IPS DF 19.7 (cell line): ENCODE measurements at regions not wholly inside any gene's neighbourhood (a gene's known extent, or its start where the extent isn't known, plus 50 kb on each side); places are given as distances from the start of the nearest gene placed in this dataset.

Source experiments
- DNase-seq: peaks from one replicate; pipeline ENCODE4 v3.0.0-alpha.2; 2013; ENCODE audit warnings: low read depth, low spot score

- no peak for DNase-seq
These were observed 387.1 kb downstream of the IPMK start for GRCh38 chr10:57880446-57881227.

DNA sequence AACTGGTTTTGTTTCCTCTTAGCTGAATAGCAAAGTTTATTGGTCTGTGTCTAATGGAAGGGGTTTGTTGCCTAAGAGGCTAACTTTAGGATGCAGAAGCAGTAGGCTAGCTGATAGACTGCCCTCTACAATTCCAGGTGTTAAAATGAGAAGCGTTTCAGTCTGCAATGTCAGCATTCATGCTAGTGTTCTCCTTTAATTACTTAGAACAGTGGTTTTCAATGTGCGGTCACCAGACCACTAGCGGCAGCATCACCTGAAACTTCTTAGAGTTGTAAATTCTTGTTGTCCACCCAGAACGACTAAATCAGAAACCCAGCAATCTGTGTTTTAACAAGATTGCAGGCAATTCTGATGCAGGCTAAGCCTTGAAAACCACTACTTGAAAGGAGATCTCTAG, 392.9 kb downstream of the IPMK start:
- DNase-seq = no peak

DNA sequence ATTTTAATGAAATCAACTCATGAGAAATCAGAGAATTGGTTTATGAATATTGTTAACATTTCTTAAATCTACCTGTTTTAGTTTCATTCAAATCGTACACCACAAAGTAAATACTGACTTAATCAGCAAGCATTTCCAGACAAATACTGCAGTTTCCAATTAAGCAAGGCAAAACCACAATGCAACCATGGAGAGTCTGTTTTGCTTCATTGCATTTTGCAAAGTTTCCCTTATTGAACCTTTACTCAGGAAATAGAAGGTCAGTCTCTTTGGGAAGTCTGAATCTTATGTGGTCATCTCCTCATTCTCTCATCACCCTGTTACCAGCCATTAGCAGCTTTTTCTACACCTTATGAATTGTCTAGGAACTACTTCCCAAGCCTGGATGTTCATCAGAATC, 400.5 kb downstream of the IPMK start:
- no peak for DNase-seq

GRCh38 chr10:57864765-57865680, 402.7 kb downstream of the IPMK start:
- no peak for DNase-seq

DNA sequence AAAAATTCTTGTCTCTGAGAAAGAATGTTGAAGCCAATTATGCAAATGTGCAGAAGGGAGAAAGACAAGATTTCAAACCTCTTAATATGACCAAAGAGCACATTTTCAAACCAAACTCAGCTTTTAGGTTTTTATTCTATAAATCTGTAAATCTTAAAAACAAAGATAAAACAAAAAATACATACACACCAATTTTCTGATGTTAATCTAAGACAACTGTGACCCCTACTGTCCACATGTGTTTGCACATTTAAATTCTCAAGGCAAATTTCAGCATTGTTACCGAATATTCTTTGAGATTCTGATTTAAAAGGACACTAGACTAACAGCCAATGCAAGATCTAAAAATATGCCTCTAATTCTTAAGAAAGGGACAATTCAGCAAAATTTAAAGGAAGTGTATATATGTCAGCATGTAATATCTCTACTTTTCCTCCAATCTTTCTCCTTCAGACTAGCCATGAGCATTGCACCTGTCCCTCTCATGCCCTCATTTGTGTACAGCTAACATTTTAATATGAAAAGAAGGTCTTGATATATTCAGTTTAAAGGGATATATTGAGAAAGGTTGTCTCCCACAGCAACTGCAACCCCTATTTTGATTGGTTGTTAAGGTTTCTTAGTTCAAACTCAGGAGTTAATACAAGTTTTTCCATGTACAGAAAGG, 417.9 kb downstream of the IPMK start:
- DNase-seq = no peak

DNA sequence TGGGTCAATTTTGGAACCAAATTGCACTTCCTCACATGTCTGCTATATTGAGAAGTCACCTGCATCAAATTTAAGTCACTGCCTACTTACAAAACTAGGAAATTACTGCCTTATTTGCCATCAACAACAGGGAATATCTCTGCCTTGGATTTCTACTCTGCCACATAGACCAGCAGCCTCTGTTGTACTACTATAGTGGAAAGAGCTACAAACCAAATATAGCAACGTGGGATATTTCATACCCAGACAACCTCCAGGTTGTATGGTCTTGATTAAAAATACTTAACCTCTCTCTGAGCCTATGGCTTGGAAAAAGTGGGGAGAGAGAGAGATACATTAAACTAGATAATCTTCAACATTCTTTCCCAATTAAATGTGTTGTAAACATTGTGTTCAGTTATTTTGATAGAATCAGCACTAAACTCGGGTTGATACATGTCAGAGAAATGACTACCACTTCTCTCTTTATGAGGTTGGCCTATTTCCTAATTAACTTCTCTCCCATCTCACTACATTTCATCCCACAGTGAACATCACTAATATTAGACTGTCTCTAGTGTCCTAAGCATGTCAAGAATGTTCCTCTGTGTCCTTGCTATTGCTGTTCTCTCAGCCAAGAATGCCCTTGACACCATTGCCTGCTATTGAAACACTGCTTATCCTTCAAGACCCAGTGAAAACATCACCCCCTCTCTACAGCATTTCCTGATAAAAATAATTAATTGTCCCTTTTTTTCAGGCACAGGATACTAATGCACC, 421.2 kb downstream of the IPMK start:
- DNase-seq = no peak

DNA sequence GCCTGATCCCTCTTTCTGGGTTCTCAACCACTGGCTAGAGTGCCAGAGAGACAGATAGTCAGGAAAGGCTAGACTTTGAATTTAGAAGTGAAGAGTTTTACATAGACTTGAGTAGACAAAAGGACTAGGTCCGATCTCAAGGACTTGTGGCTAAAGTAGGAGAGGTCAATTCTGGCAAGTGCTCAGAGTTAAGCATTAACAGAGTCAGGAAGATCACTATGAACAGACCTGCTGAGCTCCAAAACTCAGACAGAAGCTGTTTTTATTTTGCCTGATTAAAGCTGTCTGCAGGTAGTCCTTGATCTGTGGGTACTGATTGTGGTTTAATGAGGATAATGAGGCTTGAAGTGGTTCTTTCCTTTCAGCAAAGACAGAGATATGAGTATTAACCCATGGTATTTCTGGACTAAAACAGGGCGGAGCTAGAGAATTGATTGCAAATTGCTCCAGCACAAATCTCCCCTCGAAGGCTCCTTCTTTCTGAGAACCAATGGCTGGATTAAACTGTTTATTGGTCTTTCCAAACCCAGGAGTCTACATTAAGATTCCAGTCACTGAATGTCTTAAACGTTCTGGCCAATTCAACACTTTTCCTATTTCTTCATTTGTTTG, 423.2 kb downstream of the IPMK start:
- no peak for DNase-seq

DNA sequence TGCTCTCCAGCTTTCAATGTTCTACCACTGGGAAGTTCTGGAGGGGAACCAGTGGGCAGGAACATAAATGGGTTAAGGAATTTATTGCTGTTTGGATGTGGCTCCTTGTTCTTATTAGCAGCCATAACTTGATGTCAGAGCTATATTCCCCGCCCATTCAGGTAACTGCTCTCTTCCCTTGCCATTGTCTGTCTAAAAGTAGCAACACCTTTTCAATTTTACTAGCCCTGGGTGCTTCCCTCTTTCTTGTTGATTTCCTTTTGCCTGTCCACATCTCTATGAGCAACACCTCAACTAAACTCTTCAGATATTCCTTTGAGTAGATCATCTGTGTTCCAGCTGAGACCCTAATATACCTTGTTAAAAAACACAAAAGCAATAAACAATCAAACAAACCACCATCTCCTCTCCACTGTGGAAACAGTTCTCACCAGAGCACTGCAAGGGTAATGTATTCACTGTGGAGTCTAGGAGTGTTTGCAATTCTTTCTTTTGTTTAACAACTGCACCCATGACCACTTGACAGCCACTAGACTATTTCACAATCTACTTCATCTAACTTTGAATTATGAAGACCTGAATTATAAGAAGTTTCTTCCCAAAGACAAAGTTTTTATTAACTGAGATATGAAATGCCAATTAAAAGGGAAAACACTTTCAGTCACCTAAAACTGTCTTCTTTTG, 436.7 kb downstream of the IPMK start:
- DNase-seq = no peak

GRCh38 chr10:57825015-57825414, 442.7 kb downstream of the IPMK start:
- DNase-seq = no peak

DNA sequence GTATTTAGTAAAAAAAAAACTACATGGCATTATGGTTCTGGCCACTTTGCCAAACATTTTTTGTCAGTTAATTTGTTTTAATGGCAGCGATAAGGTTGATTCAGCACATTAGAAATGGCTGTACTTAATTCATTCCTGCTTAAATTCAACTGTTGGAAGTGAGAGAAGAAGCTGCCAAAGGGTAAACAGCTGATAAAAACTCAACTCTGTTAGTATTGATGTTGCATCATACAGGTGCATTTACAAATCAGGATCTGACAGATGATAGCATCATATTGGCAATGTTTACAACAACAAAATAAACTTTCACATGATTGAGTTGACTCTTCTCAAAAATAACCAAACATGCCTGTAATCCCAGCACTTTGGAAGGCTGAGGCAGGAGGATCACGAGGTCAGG, 444.3 kb downstream of the IPMK start:
- DNase-seq = no peak

GRCh38 chr10:57822965-57823364, 444.7 kb downstream of the IPMK start:
- no peak for DNase-seq

DNA sequence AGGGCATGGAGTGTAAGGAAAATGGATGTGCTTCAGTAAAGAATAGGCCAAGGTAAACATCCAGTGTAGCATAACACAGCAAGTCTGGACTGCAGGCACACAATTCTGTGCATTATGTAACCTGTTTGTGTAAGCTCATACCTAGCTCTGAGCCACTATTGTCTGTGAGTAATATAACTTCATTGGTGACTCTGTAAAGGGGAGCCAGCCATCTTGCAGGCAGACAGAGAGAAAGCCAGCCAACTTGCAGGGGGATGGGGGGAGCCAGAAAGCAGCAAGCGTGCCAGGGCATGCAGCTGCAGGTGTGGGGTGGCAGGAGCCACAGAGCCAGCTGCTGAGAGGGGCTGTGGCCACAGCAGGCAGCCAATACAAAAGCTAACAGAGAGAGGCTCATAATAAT, 449.2 kb downstream of the IPMK start:
- DNase-seq = no peak

GRCh38 chr10:57817741-57818140, 450.0 kb downstream of the IPMK start:
- no peak for DNase-seq

GRCh38 chr10:57815949-57816348, 451.7 kb downstream of the IPMK start:
- DNase-seq = no peak

DNA sequence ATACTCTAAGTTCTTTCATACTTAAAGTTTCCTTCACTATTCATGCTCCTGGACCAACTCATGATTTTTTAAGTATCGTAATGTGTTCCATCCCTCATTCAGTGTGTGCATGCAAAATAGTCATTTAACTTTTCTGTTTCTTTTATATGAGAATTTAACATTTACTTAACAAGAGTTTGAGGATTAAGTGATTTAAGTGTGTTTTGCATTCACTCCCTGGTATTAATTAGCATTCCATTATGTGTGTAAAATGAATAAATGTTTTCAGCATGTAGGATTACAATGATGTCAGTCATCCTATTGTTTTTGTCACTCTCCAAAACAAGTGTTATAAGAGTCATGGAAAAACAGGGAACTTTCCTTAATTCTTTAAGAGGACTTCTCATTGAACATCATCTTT, 457.7 kb downstream of the IPMK start:
- no peak for DNase-seq

GRCh38 chr10:57807906-57808305, 459.8 kb downstream of the IPMK start:
- DNase-seq = no peak

- DNase-seq = no peak
These were observed 461.0 kb downstream of the IPMK start for GRCh38 chr10:57806675-57807074.

- no peak for DNase-seq
These were observed 468.1 kb downstream of the IPMK start for GRCh38 chr10:57799625-57800024.

- DNase-seq = no peak
These were observed 468.9 kb downstream of the IPMK start for GRCh38 chr10:57798830-57799229.

GRCh38 chr10:57791546-57791945, 476.1 kb downstream of the IPMK start:
- no peak for DNase-seq

GRCh38 chr10:57790703-57791102, 477.0 kb downstream of the IPMK start:
- DNase-seq = no peak
